K562 (cell line): ENCODE measurements at regions not wholly inside any gene's neighbourhood (a gene's known extent, or its start where the extent isn't known, plus 50 kb on each side); places are given as distances from the start of the nearest gene placed in this dataset.

Experiments used
- ATAC-seq: fragments of 200-7000 bp; cut with Tn5 transposase; 3 replicates; pipeline ENCODE4 v1.9.1; 2020; ENCODE audit warnings: moderate library complexity
- BruUV-seq: library from RNA; stranded (reverse); fragments of 400-500 nt; replicated peaks from 2 replicates; lab custom pipeline; 2021; lab: Mats Ljungman, UMichigan
- CTCF ChIA-PET: fragments of 300-600 bp; formaldehyde crosslinking; extraction: SDS; loops from one replicate; lab custom pipeline; 2021; ENCODE audit warnings: low intra/inter-chr PET ratio; lab: Yijun Ruan, JAX
- POLR2A ChIA-PET: fragments of 300-600, 350-650 bp; sonication (Branson Sonifier 250); formaldehyde crosslinking; extraction: SDS; loops from one replicate; lab custom pipeline; 2021; ENCODE audit warnings: antibody characterized with exemption, inconsistent platforms; lab: Yijun Ruan, JAX
- DNase-seq, 4 experiments: peaks; one replicate each; pipeline versions ENCODE4 v3.0.0 to v3.0.0-alpha.2; 2011 to 2018; ENCODE audit warnings: low spot score in 3 of 4, mixed read lengths in 3 of 4; ENCODE audit errors: extremely low read depth in 1 of 4
- FAIRE-seq: peaks from 2 replicates; lab custom pipeline; 2011; peaks lifted over from hg19 to GRCh38; lab: Jason Lieb, UNC
- H2AFZ ChIP-seq: 2 replicates; pipeline ENCODE4 v1.6.0; 2011; ENCODE audit warnings: low read depth, low read length, control low read depth, inconsistent platforms
- H3K27ac ChIP-seq: fragments of 200-600 bp; 3 replicates; pipeline ENCODE4 v1.8.0; 2011; ENCODE audit warnings: low read depth, mild to moderate bottlenecking, control low read depth, inconsistent platforms, low read length, moderate library complexity, mixed read lengths; ENCODE audit errors: extremely low read depth
- H3K27me3 ChIP-seq, 2 experiments: fragments of 300-600 bp in 1 of 2; 2 replicates in 1 of 2; 3 replicates in 1 of 2; pipeline versions ENCODE4 v1.6.0 to v1.8.0; 2011; ENCODE audit warnings: inconsistent platforms in 2 of 2, low read length in 2 of 2, mild to moderate bottlenecking in 1 of 2, mixed read lengths in 1 of 2, moderate library complexity in 1 of 2; ENCODE audit not compliant: control insufficient read depth in 2 of 2, insufficient read depth in 2 of 2
- H3K36me3 ChIP-seq: fragments of 300-600 bp; 3 replicates; pipeline ENCODE4 v1.8.0; 2011; ENCODE audit warnings: mild to moderate bottlenecking, low read length, inconsistent platforms; ENCODE audit not compliant: control insufficient read depth, insufficient read depth
- H3K4me1 ChIP-seq, 2 experiments: fragments of 200-600 bp in 1 of 2; replicated peaks in 1 of 2; 2 replicates in 1 of 2; 3 replicates in 1 of 2; pipeline versions ENCODE4 v1.5.1 to v1.8.0; 2011; ENCODE audit warnings: inconsistent platforms in 2 of 2, low read length in 2 of 2, mild to moderate bottlenecking in 1 of 2, mixed read lengths in 1 of 2, moderate library complexity in 1 of 2; ENCODE audit not compliant: control insufficient read depth in 2 of 2, insufficient read depth in 2 of 2
- H3K4me2 ChIP-seq: 2 replicates; pipeline ENCODE4 v1.6.1; 2011; ENCODE audit warnings: low read length, control low read depth, inconsistent platforms, mixed read lengths; ENCODE audit not compliant: insufficient read depth
- H3K4me3 ChIP-seq: fragments of 200-600 bp; sonication (generic), shearing (Covaris generic); 2 replicates; pipeline ENCODE4 v1.5.1; 2016; ENCODE audit warnings: control low read depth, inconsistent platforms
- H3K79me2 ChIP-seq: fragments of 200-600 bp; 3 replicates; pipeline ENCODE4 v1.8.0; 2011; ENCODE audit warnings: low read length, inconsistent platforms; ENCODE audit not compliant: control insufficient read depth, insufficient read depth
- H3K9ac ChIP-seq, 2 experiments: 2 replicates each; pipeline versions ENCODE4 v1.6.0 to v1.6.1; 2011; ENCODE audit warnings: low read depth in 2 of 2, low read length in 2 of 2, control low read depth in 1 of 2, inconsistent platforms in 1 of 2, mild to moderate bottlenecking in 1 of 2, mixed read lengths in 1 of 2; ENCODE audit not compliant: insufficient read depth in 1 of 2
- H3K9me1 ChIP-seq: one replicate; pipeline ENCODE4 v1.6.0; 2011; ENCODE audit warnings: inconsistent platforms, mild to moderate bottlenecking, low read length, moderate library complexity; ENCODE audit not compliant: control insufficient read depth, insufficient read depth
- H3K9me3 ChIP-seq: replicated peaks from 2 replicates; pipeline ENCODE4 v1.5.1; 2011; ENCODE audit warnings: low read depth, low read length, inconsistent platforms; ENCODE audit not compliant: control insufficient read depth, insufficient read depth
- H4K20me1 ChIP-seq: replicated peaks from 2 replicates; pipeline ENCODE4 v1.6.1; 2011; ENCODE audit warnings: low read length, inconsistent platforms, mixed read lengths; ENCODE audit not compliant: control insufficient read depth, insufficient read depth
- DACH1 ChIP-seq: fragments of 450-650 bp; IDR thresholded peaks from 2 replicates; pipeline ENCODE4 v1.6.1; 2018; ENCODE audit not compliant: partially characterized antibody
- NR1H2 ChIP-seq: sonication (generic); formaldehyde crosslinking; IDR thresholded peaks from 2 replicates; pipeline ENCODE4 v1.4.0; 2020; ENCODE audit warnings: mild to moderate bottlenecking, missing genetic modification reagents
- SAFB ChIP-seq: fragments of 200-400 bp; formaldehyde crosslinking; IDR thresholded peaks from 2 replicates; pipeline ENCODE4 v1.6.1; 2017; ENCODE audit warnings: low read depth, low read length, borderline replicate concordance
- SAFB2 ChIP-seq: fragments of 200-400 bp; formaldehyde crosslinking; IDR thresholded peaks from 2 replicates; pipeline ENCODE4 v1.6.1; 2018; ENCODE audit warnings: borderline replicate concordance, low read length, low read depth, moderate library complexity; ENCODE audit not compliant: severe bottlenecking
- SETDB1 ChIP-seq: IDR thresholded peaks from one replicate; pipeline ENCODE4 v1.6.1; 2012; ENCODE audit warnings: low read length, control low read depth, inconsistent platforms
- SIN3A ChIP-seq, 2 experiments: fragments of 150-350 bp in 1 of 2; IDR thresholded peaks; 2 replicates each; pipeline ENCODE4 v1.6.1; 2011 to 2016; ENCODE audit warnings: borderline replicate concordance in 2 of 2, low read depth in 2 of 2, low read length in 2 of 2, mild to moderate bottlenecking in 2 of 2, moderate library complexity in 2 of 2; ENCODE audit not compliant: control insufficient read depth in 1 of 2
- TEAD4 ChIP-seq, 2 experiments: sonication (generic) in 1 of 2; formaldehyde crosslinking in 1 of 2; IDR thresholded peaks; 2 replicates each; pipeline versions ENCODE4 v1.6.1 to v1.8.0; 2012 to 2022; ENCODE audit warnings: borderline replicate concordance in 1 of 2, inconsistent platforms in 1 of 2, low read length in 1 of 2, mild to moderate bottlenecking in 1 of 2, missing genetic modification reagents in 1 of 2
- ZNF3 ChIP-seq: fragments of 250-450 bp; sonication (Bioruptor Pico); IDR thresholded peaks from 2 replicates; pipeline ENCODE4 v1.5.0; 2021; ENCODE audit warnings: mild to moderate bottlenecking, moderate library complexity
- ZNF444 ChIP-seq: fragments of 250-450 bp; sonication (Bioruptor Pico); IDR thresholded peaks from 2 replicates; pipeline ENCODE4 v1.4.0; 2020; ENCODE audit warnings: mild to moderate bottlenecking, moderate library complexity
- WGBS: fragments of 100-300 bp; shearing (Covaris generic); methylation state at CpG from one replicate; pipeline ENCODE4 v1.1.6; 2016; ENCODE audit warnings: low coverage, mixed read lengths; ENCODE audit not compliant: insufficient coverage; ENCODE audit errors: missing lambda C conversion rate; 5-methylcytosine and 5-hydroxymethylcytosine counted together
- in situ Hi-C: fragments of 300-500 bp; cut with MboI; formaldehyde crosslinking; loops from 4 replicates; pipeline ENCODE4 v1.15.0; 2018; ENCODE audit warnings: inconsistent platforms, mixed read lengths
- intact Hi-C: fragments of 100-400 bp; cut with micrococcal nuclease; formaldehyde crosslinking; loops from 2 replicates; pipeline ENCODE4 v1.14.2; 2022
- TF ChIP-seq, protein P1 (sequence below), 3 experiments: IDR thresholded peaks in 2 of 3; conservative IDR thresholded peaks in 1 of 3; 2 replicates each; pipeline ENCODE4 v1.5.1; 2011 to 2012; ENCODE audit warnings: low read length in 3 of 3, mild to moderate bottlenecking in 3 of 3, control low read depth in 2 of 3, improper control_type of control experiment in 1 of 3, inconsistent platforms in 1 of 3, low read depth in 1 of 3, mixed read lengths in 1 of 3, moderate library complexity in 1 of 3; ENCODE audit not compliant: insufficient read depth in 2 of 3
- TF ChIP-seq, protein P2 (sequence below): IDR thresholded peaks from 2 replicates; pipeline ENCODE4 v1.6.1; 2011; ENCODE audit warnings: borderline replicate concordance, low read depth, mild to moderate bottlenecking, moderate library complexity, low read length; ENCODE audit not compliant: insufficient read depth, poor library complexity, severe bottlenecking
- TF ChIP-seq, protein P3 (sequence below): IDR thresholded peaks from 3 replicates; pipeline ENCODE4 v1.6.1; 2011; ENCODE audit warnings: borderline replicate concordance, mild to moderate bottlenecking; ENCODE audit not compliant: insufficient read length, insufficient read depth
- TF ChIP-seq, protein P4 (sequence below): fragments of 450-650 bp; formaldehyde crosslinking; IDR thresholded peaks from 2 replicates; pipeline ENCODE4 v1.4.0; 2020; ENCODE audit warnings: mild to moderate bottlenecking, moderate library complexity

DNA sequence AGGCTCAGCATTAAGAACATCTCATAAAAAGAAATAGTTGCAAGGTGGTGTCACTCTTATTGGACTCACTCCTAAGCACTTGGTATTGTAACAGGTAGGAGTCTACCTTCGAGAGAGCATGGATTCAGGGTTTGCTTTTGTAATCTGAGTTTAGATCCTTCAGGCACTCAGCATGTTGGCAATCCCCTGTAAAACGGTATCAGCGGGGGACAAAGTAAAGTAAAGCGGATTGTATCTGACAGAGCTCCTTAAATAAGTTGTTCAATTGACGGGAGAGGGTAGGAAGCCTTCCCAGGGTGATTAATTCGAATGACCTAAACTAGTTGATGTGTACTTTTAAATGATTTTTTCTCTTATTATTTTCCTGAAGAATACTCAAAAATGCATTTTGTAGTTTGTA lies 869.8 kb upstream of the EPHA7 start:
- CTCF ChIA-PET: no interaction called here
- no peaks in the 10 kb centered on the region for H3K9me3 ChIP-seq
- BruUV-seq: no TSS peak
- no peak for TF ChIP-seq SAFB2
- no peak for TF ChIP-seq SIN3A (IDR thresholded peaks at IDR 0.05; ENCODE audit: borderline replicate concordance in 2 of 2, control insufficient read depth in 1 of 2, low read depth in 2 of 2, low read length in 2 of 2)
- TF ChIP-seq DACH1: no peak
- no peak for TF ChIP-seq NR1H2 (CRISPR knock-in tag)
- TF ChIP-seq, protein P1, sequence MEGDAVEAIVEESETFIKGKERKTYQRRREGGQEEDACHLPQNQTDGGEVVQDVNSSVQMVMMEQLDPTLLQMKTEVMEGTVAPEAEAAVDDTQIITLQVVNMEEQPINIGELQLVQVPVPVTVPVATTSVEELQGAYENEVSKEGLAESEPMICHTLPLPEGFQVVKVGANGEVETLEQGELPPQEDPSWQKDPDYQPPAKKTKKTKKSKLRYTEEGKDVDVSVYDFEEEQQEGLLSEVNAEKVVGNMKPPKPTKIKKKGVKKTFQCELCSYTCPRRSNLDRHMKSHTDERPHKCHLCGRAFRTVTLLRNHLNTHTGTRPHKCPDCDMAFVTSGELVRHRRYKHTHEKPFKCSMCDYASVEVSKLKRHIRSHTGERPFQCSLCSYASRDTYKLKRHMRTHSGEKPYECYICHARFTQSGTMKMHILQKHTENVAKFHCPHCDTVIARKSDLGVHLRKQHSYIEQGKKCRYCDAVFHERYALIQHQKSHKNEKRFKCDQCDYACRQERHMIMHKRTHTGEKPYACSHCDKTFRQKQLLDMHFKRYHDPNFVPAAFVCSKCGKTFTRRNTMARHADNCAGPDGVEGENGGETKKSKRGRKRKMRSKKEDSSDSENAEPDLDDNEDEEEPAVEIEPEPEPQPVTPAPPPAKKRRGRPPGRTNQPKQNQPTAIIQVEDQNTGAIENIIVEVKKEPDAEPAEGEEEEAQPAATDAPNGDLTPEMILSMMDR (IDR thresholded peaks at IDR 0.05 in 2 of 3, conservative IDR thresholded peaks at IDR 0.05 in 1 of 3; ENCODE audit: insufficient read depth in 2 of 3, low read depth in 1 of 3, low read length in 3 of 3): no peak
- TF ChIP-seq, protein P2, sequence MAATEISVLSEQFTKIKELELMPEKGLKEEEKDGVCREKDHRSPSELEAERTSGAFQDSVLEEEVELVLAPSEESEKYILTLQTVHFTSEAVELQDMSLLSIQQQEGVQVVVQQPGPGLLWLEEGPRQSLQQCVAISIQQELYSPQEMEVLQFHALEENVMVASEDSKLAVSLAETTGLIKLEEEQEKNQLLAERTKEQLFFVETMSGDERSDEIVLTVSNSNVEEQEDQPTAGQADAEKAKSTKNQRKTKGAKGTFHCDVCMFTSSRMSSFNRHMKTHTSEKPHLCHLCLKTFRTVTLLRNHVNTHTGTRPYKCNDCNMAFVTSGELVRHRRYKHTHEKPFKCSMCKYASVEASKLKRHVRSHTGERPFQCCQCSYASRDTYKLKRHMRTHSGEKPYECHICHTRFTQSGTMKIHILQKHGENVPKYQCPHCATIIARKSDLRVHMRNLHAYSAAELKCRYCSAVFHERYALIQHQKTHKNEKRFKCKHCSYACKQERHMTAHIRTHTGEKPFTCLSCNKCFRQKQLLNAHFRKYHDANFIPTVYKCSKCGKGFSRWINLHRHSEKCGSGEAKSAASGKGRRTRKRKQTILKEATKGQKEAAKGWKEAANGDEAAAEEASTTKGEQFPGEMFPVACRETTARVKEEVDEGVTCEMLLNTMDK: no peak
- no peak for TF ChIP-seq ZNF3 (CRISPR knock-in tag)
- no peak for TF ChIP-seq SETDB1
- TF ChIP-seq, protein P3, sequence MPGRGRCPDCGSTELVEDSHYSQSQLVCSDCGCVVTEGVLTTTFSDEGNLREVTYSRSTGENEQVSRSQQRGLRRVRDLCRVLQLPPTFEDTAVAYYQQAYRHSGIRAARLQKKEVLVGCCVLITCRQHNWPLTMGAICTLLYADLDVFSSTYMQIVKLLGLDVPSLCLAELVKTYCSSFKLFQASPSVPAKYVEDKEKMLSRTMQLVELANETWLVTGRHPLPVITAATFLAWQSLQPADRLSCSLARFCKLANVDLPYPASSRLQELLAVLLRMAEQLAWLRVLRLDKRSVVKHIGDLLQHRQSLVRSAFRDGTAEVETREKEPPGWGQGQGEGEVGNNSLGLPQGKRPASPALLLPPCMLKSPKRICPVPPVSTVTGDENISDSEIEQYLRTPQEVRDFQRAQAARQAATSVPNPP: no peak
- no peak for TF ChIP-seq TEAD4 (IDR thresholded peaks at IDR 0.05; ENCODE audit: low read length)
- no peak for TF ChIP-seq TEAD4 (CRISPR knock-in tag; IDR thresholded peaks at IDR 0.05; ENCODE audit: borderline replicate concordance)
- TF ChIP-seq, protein P4, sequence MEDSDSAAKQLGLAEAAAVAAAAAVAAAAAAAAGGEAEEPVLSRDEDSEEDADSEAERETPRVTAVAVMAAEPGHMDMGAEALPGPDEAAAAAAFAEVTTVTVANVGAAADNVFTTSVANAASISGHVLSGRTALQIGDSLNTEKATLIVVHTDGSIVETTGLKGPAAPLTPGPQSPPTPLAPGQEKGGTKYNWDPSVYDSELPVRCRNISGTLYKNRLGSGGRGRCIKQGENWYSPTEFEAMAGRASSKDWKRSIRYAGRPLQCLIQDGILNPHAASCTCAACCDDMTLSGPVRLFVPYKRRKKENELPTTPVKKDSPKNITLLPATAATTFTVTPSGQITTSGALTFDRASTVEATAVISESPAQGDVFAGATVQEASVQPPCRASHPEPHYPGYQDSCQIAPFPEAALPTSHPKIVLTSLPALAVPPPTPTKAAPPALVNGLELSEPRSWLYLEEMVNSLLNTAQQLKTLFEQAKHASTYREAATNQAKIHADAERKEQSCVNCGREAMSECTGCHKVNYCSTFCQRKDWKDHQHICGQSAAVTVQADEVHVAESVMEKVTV (CRISPR knock-in tag): no peak
- TF ChIP-seq SAFB: no peak
- TF ChIP-seq ZNF444 (CRISPR knock-in tag): no peak

More for the DNA sequence above, 869.8 kb upstream of the EPHA7 start:
- H3K4me2 ChIP-seq: no peak overlapping the region
- H3K36me3 ChIP-seq: no peaks in the 10 kb centered on the region
- H3K27ac ChIP-seq: no peak overlapping the region
- WGBS: under 1% methylated on average over 6 of the region's 6 CpGs
- H3K9me1 ChIP-seq: no peaks in the 10 kb centered on the region
- no peak overlapping the region for H3K4me3 ChIP-seq
- H4K20me1 ChIP-seq: no peaks in the 10 kb centered on the region
- no peaks in the 10 kb centered on the region for H3K4me1 ChIP-seq
- no peak overlapping the region for H3K9ac ChIP-seq
- intact Hi-C loops: no loop called here
- no peaks in the 10 kb centered on the region for H3K79me2 ChIP-seq
- H2AFZ ChIP-seq: no peak overlapping the region
- FAIRE-seq: no peak
- no peak for DNase-seq
- no peak for ATAC-seq
- H3K27me3 ChIP-seq: no peaks in the 10 kb centered on the region
- in situ Hi-C loops: no loop called here
- POLR2A ChIA-PET: no interaction called here
